Nephron (organoid): ENCODE measurements at regions not wholly inside any gene's neighbourhood (a gene's known extent, or its start where the extent isn't known, plus 50 kb on each side); places are given as distances from the start of the nearest gene placed in this dataset.

Experiments used
- H3K27ac Mint-ChIP-seq, 3 experiments: 2 replicates each; pipeline ENCODE4 v1.8.0; 2020; ENCODE audit warnings: mixed read lengths in 3 of 3, mild to moderate bottlenecking in 2 of 3, moderate library complexity in 1 of 3
- H3K27me3 Mint-ChIP-seq: 2 replicates; pipeline ENCODE4 v1.8.0; 2021; ENCODE audit warnings: low read depth, mild to moderate bottlenecking, moderate library complexity, mixed read lengths
- H3K36me3 Mint-ChIP-seq: 2 replicates; pipeline ENCODE4 v1.8.0; 2020; ENCODE audit warnings: low read depth, mixed read lengths
- H3K4me1 Mint-ChIP-seq: 2 replicates; pipeline ENCODE4 v1.8.0; 2020; ENCODE audit warnings: mixed read lengths
- H3K4me3 Mint-ChIP-seq, 3 experiments: 2 replicates each; pipeline ENCODE4 v1.8.0; 2020; ENCODE audit warnings: mild to moderate bottlenecking in 3 of 3, mixed read lengths in 3 of 3, moderate library complexity in 2 of 3
- H3K9me3 Mint-ChIP-seq: 2 replicates; pipeline ENCODE4 v1.8.0; 2020; ENCODE audit warnings: mixed read lengths
- CTCF ChIP-seq, 3 experiments: fragments of 200-600 bp; sonication (generic); IDR thresholded peaks; one replicate each; pipeline ENCODE4 v1.5.0; 2021; ENCODE audit warnings: antibody characterized with exemption in 3 of 3; ENCODE audit not compliant: unreplicated experiment in 3 of 3

GRCh38 chr12:92560713-92561542 lies 141.9 kb upstream of the PLEKHG7 start:
- no peak for TF ChIP-seq CTCF (IDR thresholded peaks at IDR 0.05; ENCODE audit: unreplicated experiment in 3 of 3)
- Mint-ChIP-seq H3K27ac (peak overlapping the region; percentile 22 to 72 (median 40)), H3K4me1 (peaks cover 21% of the 10 kb centered on the region), H3K9me3 (no peaks in the 10 kb centered on the region), H3K27me3 (no peaks in the 10 kb centered on the region), H3K4me3 (no peak overlapping the region), H3K36me3 (no peaks in the 10 kb centered on the region)

- Mint-ChIP-seq H3K27me3 (no peaks in the 10 kb centered on the region), H3K9me3 (no peaks in the 10 kb centered on the region), H3K4me1 (peaks cover 17% of the 10 kb centered on the region), H3K36me3 (no peaks in the 10 kb centered on the region), H3K4me3 (no peak overlapping the region), H3K27ac (peak overlapping the region in 1 of 3 experiments; percentile 43)
- no peak for TF ChIP-seq CTCF (IDR thresholded peaks at IDR 0.05; ENCODE audit: unreplicated experiment in 3 of 3)
These were observed 144.0 kb upstream of the PLEKHG7 start for GRCh38 chr12:92558806-92559205.

GRCh38 chr12:92558215-92558773 lies 144.5 kb upstream of the PLEKHG7 start:
- no peaks in the 10 kb centered on the region for H3K27me3 Mint-ChIP-seq
- no peak overlapping the region for H3K4me3 Mint-ChIP-seq
- H3K9me3 Mint-ChIP-seq, result no peaks in the 10 kb centered on the region

GRCh38 chr12:92557422-92557724 lies 145.4 kb upstream of the PLEKHG7 start:
- H3K36me3 Mint-ChIP-seq, result no peaks in the 10 kb centered on the region
- H3K4me1 Mint-ChIP-seq, result peaks cover 14% of the 10 kb centered on the region

More at GRCh38 chr12:92558215-92558773, 144.5 kb upstream of the PLEKHG7 start:
- TF ChIP-seq CTCF (IDR thresholded peaks at IDR 0.05; ENCODE audit: unreplicated experiment in 3 of 3), result no peak
- Mint-ChIP-seq H3K4me1 (peaks cover 17% of the 10 kb centered on the region), H3K27ac (peak overlapping the region in 2 of 3 experiments; percentile 25 to 43), H3K36me3 (no peaks in the 10 kb centered on the region)

GRCh38 chr12:92556637-92557421 lies 146.0 kb upstream of the PLEKHG7 start:
- Mint-ChIP-seq H3K27ac (peak overlapping the region in 1 of 3 experiments; percentile 8), H3K4me3 (no peak overlapping the region), H3K4me1 (peaks cover 9% of the 10 kb centered on the region), H3K36me3 (no peaks in the 10 kb centered on the region), H3K9me3 (no peaks in the 10 kb centered on the region), H3K27me3 (no peaks in the 10 kb centered on the region)
- no peak for TF ChIP-seq CTCF (IDR thresholded peaks at IDR 0.05; ENCODE audit: unreplicated experiment in 3 of 3)

More at GRCh38 chr12:92557422-92557724, 145.4 kb upstream of the PLEKHG7 start:
- no peak overlapping the region for H3K4me3 Mint-ChIP-seq
- H3K27me3 Mint-ChIP-seq, result no peaks in the 10 kb centered on the region
- peak overlapping the region in 1 of 3 experiments; percentile 7 for H3K27ac Mint-ChIP-seq
- H3K9me3 Mint-ChIP-seq, result no peaks in the 10 kb centered on the region
- TF ChIP-seq CTCF (IDR thresholded peaks at IDR 0.05; ENCODE audit: unreplicated experiment in 3 of 3), result no peak
